Peyer's patch (tissue), 4 donors: ENCODE measurements at regions not wholly inside any gene's neighbourhood (a gene's known extent, or its start where the extent isn't known, plus 50 kb on each side); places are given as distances from the start of the nearest gene placed in this dataset.

Source experiments
- DNase-seq, 3 donors: peaks; one replicate each; pipeline ENCODE4 v3.0.0-alpha.2; 2017 to 2019
- H3K27ac ChIP-seq, 4 donors: fragments of 200-600 bp; sonication (generic); one replicate each; pipeline ENCODE4 v1.5.1; 2016 to 2019
- H3K27me3 ChIP-seq, 2 donors: fragments of 200-600 bp; sonication (generic); one replicate each; pipeline ENCODE4 v1.5.1; 2019
- H3K36me3 ChIP-seq, 3 donors: fragments of 200-600 bp; sonication (generic); one replicate each; pipeline ENCODE4 v1.5.1; 2016 to 2019
- H3K4me1 ChIP-seq, 4 donors: fragments of 200-600 bp; sonication (generic); one replicate each; pipeline ENCODE4 v1.5.1; 2016 to 2019
- H3K4me3 ChIP-seq, 4 donors: fragments of 200-600 bp; sonication (generic); 1 replicate in 3 of 4; 2 replicates in 1 of 4; pipeline ENCODE4 v1.5.1; 2016 to 2019; ENCODE audit warnings: mild to moderate bottlenecking in 1 of 4
- H3K9me3 ChIP-seq, 4 donors: fragments of 200-600 bp; sonication (generic); one replicate each; pipeline ENCODE4 v1.5.1; 2016 to 2019; ENCODE audit warnings: mild to moderate bottlenecking in 1 of 4
- CTCF ChIP-seq, 6 experiments: fragments of 450-650 bp in 4 of 6; fragments of 200-600 bp in 2 of 6; sonication (generic) in 1 of 6; IDR thresholded peaks; one replicate each; pipeline ENCODE4 v1.5.1; 2017 to 2019; ENCODE audit warnings: antibody characterized with exemption in 6 of 6, mild to moderate bottlenecking in 3 of 6, moderate library complexity in 1 of 6
- POLR2A ChIP-seq, 2 donors: fragments of 450-650 bp; IDR thresholded peaks; one replicate each; pipeline ENCODE4 v1.5.1; 2017; ENCODE audit warnings: antibody characterized with exemption in 2 of 2, mild to moderate bottlenecking in 2 of 2, moderate library complexity in 2 of 2

GRCh38 chr22:47448231-47449223 lies 686.1 kb downstream of the TBC1D22A start:
- no peak for DNase-seq
- Histone ChIP-seq H3K4me3 (no peak overlapping the region), H3K36me3 (no peaks in the 10 kb centered on the region), H3K9me3 (no peaks in the 10 kb centered on the region), H3K27ac (no peak overlapping the region), H3K27me3 (no peaks in the 10 kb centered on the region), H3K4me1 (no peaks in the 10 kb centered on the region)
- TF ChIP-seq CTCF (IDR thresholded peaks at IDR 0.05) (no peak), POLR2A (IDR thresholded peaks at IDR 0.05) (no peak)

- TF ChIP-seq CTCF (IDR thresholded peaks at IDR 0.05) (no peak), POLR2A (IDR thresholded peaks at IDR 0.05) (no peak)
- no peaks in the 10 kb centered on the region for H3K36me3 ChIP-seq
- H3K9me3 ChIP-seq: no peaks in the 10 kb centered on the region
- H3K4me3 ChIP-seq: no peak overlapping the region
- no peak overlapping the region for H3K27ac ChIP-seq
- peak in 1 of 3 donors; percentile 37 for DNase-seq
- H3K27me3 ChIP-seq: no peaks in the 10 kb centered on the region
- H3K4me1 ChIP-seq: no peaks in the 10 kb centered on the region
These were observed 684.7 kb downstream of the TBC1D22A start for GRCh38 chr22:47446821-47447810.

GRCh38 chr22:47446331-47446730 lies 683.9 kb downstream of the TBC1D22A start:
- Histone ChIP-seq H3K9me3 (no peaks in the 10 kb centered on the region), H3K27me3 (no peaks in the 10 kb centered on the region), H3K4me1 (no peaks in the 10 kb centered on the region), H3K4me3 (no peak overlapping the region), H3K36me3 (no peaks in the 10 kb centered on the region), H3K27ac (no peak overlapping the region)
- no peak for TF ChIP-seq CTCF (IDR thresholded peaks at IDR 0.05)
- no peak for TF ChIP-seq POLR2A (IDR thresholded peaks at IDR 0.05)
- peak in 1 of 3 donors; percentile 24 for DNase-seq

GRCh38 chr22:47445716-47446290 lies 683.4 kb downstream of the TBC1D22A start:
- no peaks in the 10 kb centered on the region for H3K4me1 ChIP-seq
- TF ChIP-seq CTCF (IDR thresholded peaks at IDR 0.05) (no peak), POLR2A (IDR thresholded peaks at IDR 0.05) (no peak)
- no peaks in the 10 kb centered on the region for H3K27me3 ChIP-seq
- H3K36me3 ChIP-seq: no peaks in the 10 kb centered on the region
- no peak overlapping the region for H3K4me3 ChIP-seq
- DNase-seq: peak in 1 of 3 donors; percentile 32
- no peaks in the 10 kb centered on the region for H3K9me3 ChIP-seq
- H3K27ac ChIP-seq: no peak overlapping the region

DNA sequence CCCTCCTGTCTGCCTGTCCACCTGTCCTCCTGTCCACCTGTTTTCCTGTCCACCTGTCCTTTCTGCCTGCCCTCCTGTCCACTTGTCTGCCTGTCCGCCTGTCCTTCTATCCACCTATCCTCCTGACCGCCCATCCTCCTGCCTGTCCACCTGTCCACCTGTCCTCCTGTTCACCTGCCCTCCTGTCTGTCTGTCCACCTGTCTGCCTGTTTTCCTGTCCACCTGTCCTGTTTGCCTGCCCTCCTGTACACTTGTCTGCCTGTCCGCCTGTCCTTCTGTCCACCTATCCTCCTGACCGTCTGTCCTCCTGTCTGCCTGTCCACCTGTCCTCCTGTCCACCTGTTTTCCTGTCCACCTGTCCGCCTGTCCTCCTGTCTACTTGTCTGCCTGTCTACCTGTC lies 682.8 kb downstream of the TBC1D22A start:
- no peaks in the 10 kb centered on the region for H3K36me3 ChIP-seq
- no peak overlapping the region for H3K4me3 ChIP-seq
- H3K27ac ChIP-seq: no peak overlapping the region
- no peaks in the 10 kb centered on the region for H3K27me3 ChIP-seq
- peaks cover 0 to 2% (median 0%) of the 10 kb centered on the region in 4 donors for H3K9me3 ChIP-seq
- DNase-seq: no peak
- no peaks in the 10 kb centered on the region for H3K4me1 ChIP-seq
- no peak for TF ChIP-seq CTCF (IDR thresholded peaks at IDR 0.05)
- no peak for TF ChIP-seq POLR2A (IDR thresholded peaks at IDR 0.05)
